ENCODE measurements at regions not wholly inside any gene's neighbourhood (a gene's known extent, or its start where the extent isn't known, plus 50 kb on each side); places are given as distances from the start of the nearest gene placed in this dataset.

DNA sequence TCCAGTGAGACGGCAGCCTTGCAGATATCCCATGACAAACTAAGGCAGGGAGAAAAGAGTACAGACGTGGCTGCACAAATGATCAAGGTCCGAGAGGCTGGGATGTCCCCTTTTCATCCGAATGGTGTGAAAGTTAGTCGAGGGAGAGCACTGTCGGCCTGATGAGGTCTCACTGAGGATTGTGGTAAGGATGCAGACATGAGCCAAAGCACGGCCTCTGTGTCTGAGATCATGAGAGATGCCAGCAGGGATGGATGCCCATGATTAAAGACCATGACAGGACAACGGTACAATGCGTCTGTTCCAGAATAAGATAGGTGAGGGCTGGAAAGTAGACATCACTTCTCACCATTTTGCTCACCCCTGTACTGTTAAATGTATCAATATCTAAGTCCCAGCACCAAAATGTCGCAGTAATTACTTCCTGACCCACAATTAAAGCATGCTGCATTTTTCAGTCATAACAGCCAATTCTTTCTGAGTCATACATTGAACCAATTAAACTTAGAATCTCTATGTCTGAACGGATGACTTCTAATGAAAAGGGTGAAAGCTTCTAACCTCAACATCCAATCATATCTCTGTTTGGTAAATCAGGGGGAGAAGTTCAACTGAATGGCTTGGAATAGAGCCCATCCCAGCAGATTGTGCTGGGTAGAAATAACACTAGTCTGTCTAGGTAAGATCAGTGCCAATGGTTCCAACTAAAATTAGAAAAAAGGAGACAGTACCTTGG, 249.6 kb upstream of the SOX5 start:
- Histone ChIP-seq H3K9me3 (ENCODE audit: control insufficient read depth, insufficient read depth, low read length) (no peaks in the 10 kb centered on the region), H3K4ac (ENCODE audit: low read depth, low read length) (peak overlapping the region; percentile 90), H2BK20ac (ENCODE audit: low read depth, low read length) (peak overlapping the region; percentile 83), H4K8ac (ENCODE audit: low read depth in 2 of 2, low read length in 2 of 2) (peak overlapping the region; percentile 47 to 64; a peak in 2 of 4 replicates), H3K14ac (replicated peaks; ENCODE audit: low read depth, low read length) (peak overlapping the region; percentile 81), H3K79me1 (ENCODE audit: low read depth in 1 of 2, low read length in 2 of 2) (peaks cover 0 to 7% of the 10 kb centered on the region in 2 experiments; a peak in 1 of 4 replicates), H4K91ac (ENCODE audit: insufficient read depth, low read depth, low read length) (peak overlapping the region; percentile 75; the same call in 1 of the 2 replicates), H2BK5ac (ENCODE audit: low read depth, low read length, poor library complexity, severe bottlenecking) (no peak overlapping the region), H4K20me1 (ENCODE audit: insufficient read depth, low read length) (no peaks in the 10 kb centered on the region; the same call in 1 of the 2 replicates), H3K4me2 (ENCODE audit: low read depth, low read length) (no peak overlapping the region; the same call in 1 of the 2 replicates), H2BK120ac (ENCODE audit: low read depth, low read length) (peak overlapping the region; percentile 82), H3K23ac (ENCODE audit: low read depth, low read length) (peak overlapping the region; percentile 71), H3K4me1 (ENCODE audit: control insufficient read depth, insufficient read depth, low read length) (peaks cover 10% of the 10 kb centered on the region), H3K27me3 (ENCODE audit: control insufficient read depth, insufficient read depth, low read length) (no peaks in the 10 kb centered on the region), H3K4me3 (ENCODE audit: insufficient read depth, low read depth, low read length) (no peak overlapping the region), H3K27ac (ENCODE audit: insufficient read depth, low read length) (no peak overlapping the region), H2AFZ (replicated peaks; ENCODE audit: low read length, poor library complexity) (peak overlapping the region; percentile 55), H3K9ac (ENCODE audit: low read depth, low read length) (no peak overlapping the region; the same call in 1 of the 2 replicates), H2AK9ac (replicated peaks; ENCODE audit: low read depth, low read length, poor library complexity) (no peak overlapping the region), H3K56ac (ENCODE audit: extremely low read depth, insufficient read depth, low read length) (no peak overlapping the region), H3K36me3 (ENCODE audit: control insufficient read depth, insufficient read depth, low read length) (no peaks in the 10 kb centered on the region), H4K5ac (ENCODE audit: low read depth, low read length) (no peak overlapping the region), H2BK15ac (ENCODE audit: low read depth, low read length) (peak overlapping the region; percentile 98; the same call in 2 of the 3 replicates), H2AK5ac (ENCODE audit: low read depth, low read length) (peak overlapping the region; percentile 87), H3K9me1 (ENCODE audit: insufficient read depth, low read length) (peaks cover 13% of the 10 kb centered on the region), H3K18ac (ENCODE audit: low read depth, low read length) (no peak overlapping the region; the same call in 1 of the 2 replicates)
- TF ChIP-seq RAD21 (IDR thresholded peaks at IDR 0.05; ENCODE audit: low read length) (no peak), CEBPB (IDR thresholded peaks at IDR 0.05; ENCODE audit: low read depth, low read length) (no peak)
- BruUV-seq (replicated peaks): no TSS peak
- ATAC-seq (ENCODE audit: low read depth) (no peak), DNase-seq (no peak)
- intact Hi-C loops (cut with micrococcal nuclease) (no loop called here), in situ Hi-C loops (cut with MboI; ENCODE audit: low sequenced_read_pairs) (no loop called here), dilution Hi-C loops (cut with HindIII; ENCODE audit: low sequenced_read_pairs, unreplicated experiment) (no loop called here)
- WGBS, 2 experiments (ENCODE audit: extremely low coverage in 2 of 2, insufficient read length in 1 of 2): 79% methylated on average over 7 of the region's 11 CpGs; no CpG with 5 or more reads in 1 of the 2 experiments
- CTCF ChIA-PET: no interaction called here
- POLR2A ChIA-PET (ENCODE audit: unreplicated experiment): no interaction called here

Measured in IMR-90 (cell line).